A549 (cell line): ENCODE measurements at regions not wholly inside any gene's neighbourhood (a gene's known extent, or its start where the extent isn't known, plus 50 kb on each side); places are given as distances from the start of the nearest gene placed in this dataset.

Experiments used
- ATAC-seq, 2 experiments: fragments of 200-7000 bp in 1 of 2; fragments of >200 bp in 1 of 2; cut with Nextera tagmentation in 1 of 2; cut with Tn5 transposase in 1 of 2; 3 replicates each; pipeline versions ENCODE4 v1.8.0 to v1.9.1; 2018 to 2020; ENCODE audit warnings: mild to moderate bottlenecking in 1 of 2, moderate library complexity in 1 of 2
- CTCF ChIA-PET: fragments of 300-600 bp; sonication (Branson Sonifier 250); formaldehyde crosslinking; extraction: SDS; loops from one replicate; lab custom pipeline; 2021; ENCODE audit warnings: antibody characterized with exemption, inconsistent platforms; lab: Yijun Ruan, JAX
- POLR2A ChIA-PET: fragments of 350-600 bp; formaldehyde crosslinking; extraction: SDS; loops from one replicate; lab custom pipeline; 2021; ENCODE audit warnings: antibody characterized with exemption, inconsistent platforms; lab: Yijun Ruan, JAX
- DNase-seq, 2 experiments: peaks; one replicate each; pipeline versions ENCODE4 v3.0.0 to v3.0.0-alpha.2; 2011 to 2016; ENCODE audit warnings: low read depth in 1 of 2, low spot score in 1 of 2
- FAIRE-seq: peaks from 2 replicates; lab custom pipeline; 2011; peaks lifted over from hg19 to GRCh38; lab: Jason Lieb, UNC
- H3K27ac ChIP-seq, 2 experiments: fragments of >200 bp; sonication (Bioruptor Twin); formaldehyde crosslinking; 3 replicates each; pipeline ENCODE4 v1.5.1; 2016 to 2017
- H3K4me1 ChIP-seq: fragments of >200 bp; sonication (Bioruptor Twin); formaldehyde crosslinking; 3 replicates; pipeline ENCODE4 v1.6.1; 2016
- H3K4me2 ChIP-seq: fragments of >200 bp; sonication (Bioruptor Twin); formaldehyde crosslinking; 3 replicates; pipeline ENCODE4 v1.6.1; 2016
- H3K4me3 ChIP-seq: fragments of >200 bp; sonication (Bioruptor Twin); formaldehyde crosslinking; 3 replicates; pipeline ENCODE4 v1.5.1; 2016
- H3K9me3 ChIP-seq: fragments of >200 bp; sonication (Bioruptor Twin); formaldehyde crosslinking; 3 replicates; pipeline ENCODE4 v1.6.1; 2016
- BCL3 ChIP-seq: fragments of >200 bp; sonication (Bioruptor Twin); formaldehyde crosslinking; IDR thresholded peaks from 3 replicates; pipeline ENCODE4 v1.6.1; 2016
- CBX2 ChIP-seq: fragments of 200-600 bp; sonication (generic); IDR thresholded peaks from 2 replicates; pipeline ENCODE4 v1.6.1; 2016; ENCODE audit warnings: low read depth, mild to moderate bottlenecking, borderline replicate concordance
- CBX8 ChIP-seq: fragments of 200-600 bp; sonication (generic); IDR thresholded peaks from 2 replicates; pipeline ENCODE4 v1.6.1; 2016
- CEBPB ChIP-seq, 2 experiments: fragments of >200 bp in 1 of 2; sonication (Bioruptor Twin) in 1 of 2; formaldehyde crosslinking in 1 of 2; IDR thresholded peaks; 2 replicates each; pipeline ENCODE4 v1.6.1; 2012 to 2016
- E2F6 ChIP-seq: IDR thresholded peaks from 2 replicates; pipeline ENCODE4 v1.6.1; 2012; ENCODE audit warnings: low read depth, borderline replicate concordance
- EHMT2 ChIP-seq: fragments of 200-600 bp; sonication (generic); IDR thresholded peaks from 2 replicates; pipeline ENCODE4 v1.6.1; 2016; ENCODE audit warnings: antibody characterized with exemption, low read depth, mild to moderate bottlenecking, moderate library complexity
- ESRRA ChIP-seq: fragments of 150-350 bp; IDR thresholded peaks from 2 replicates; pipeline ENCODE4 v1.6.1; 2014; ENCODE audit warnings: mild to moderate bottlenecking, low read length, borderline replicate concordance
- FOSB ChIP-seq: fragments of 250-450 bp; sonication (Bioruptor Pico); IDR thresholded peaks from 2 replicates; pipeline ENCODE4 v1.5.0; 2020; ENCODE audit warnings: mild to moderate bottlenecking, moderate library complexity
- FOXS1 ChIP-seq: fragments of 250-450 bp; sonication (Bioruptor Pico); IDR thresholded peaks from 2 replicates; pipeline ENCODE4 v1.5.0; 2020; ENCODE audit warnings: mild to moderate bottlenecking, moderate library complexity
- GATA3 ChIP-seq: IDR thresholded peaks from 2 replicates; pipeline ENCODE4 v1.6.1; 2012; ENCODE audit warnings: borderline replicate concordance
- HOXA7 ChIP-seq: fragments of 250-450 bp; sonication (Bioruptor Pico); IDR thresholded peaks from 2 replicates; pipeline ENCODE4 v1.5.0; 2020; ENCODE audit warnings: mild to moderate bottlenecking, moderate library complexity
- HOXB5 ChIP-seq: fragments of 250-450 bp; sonication (Bioruptor Pico); IDR thresholded peaks from 2 replicates; pipeline ENCODE4 v1.5.0; 2020; ENCODE audit warnings: mild to moderate bottlenecking, moderate library complexity
- JUN ChIP-seq, 2 experiments: fragments of >200 bp; sonication (Bioruptor Twin); formaldehyde crosslinking; IDR thresholded peaks; 2 replicates in 1 of 2; 3 replicates in 1 of 2; pipeline ENCODE4 v1.6.1; 2016 to 2017
- MAFK ChIP-seq: fragments of 450-650 bp; IDR thresholded peaks from 2 replicates; pipeline ENCODE4 v1.6.1; 2014; ENCODE audit not compliant: partially characterized antibody
- MAZ ChIP-seq: fragments of 150-350 bp; IDR thresholded peaks from 2 replicates; pipeline ENCODE4 v1.6.1; 2014; ENCODE audit warnings: antibody characterized with exemption, low read depth, low read length, borderline replicate concordance
- MYC ChIP-seq: IDR thresholded peaks from 2 replicates; pipeline ENCODE4 v1.6.1; 2012; ENCODE audit warnings: mild to moderate bottlenecking, inconsistent platforms, low read length, improper control_type of control experiment, borderline replicate concordance
- NFE2L2 ChIP-seq: fragments of 150-350 bp; conservative IDR thresholded peaks from 2 replicates; pipeline ENCODE4 v1.6.1; 2014; ENCODE audit warnings: low read length
- NPAS2 ChIP-seq: fragments of 250-450 bp; sonication (Bioruptor Pico); IDR thresholded peaks from 2 replicates; pipeline ENCODE4 v1.8.0; 2022; ENCODE audit warnings: mild to moderate bottlenecking, moderate library complexity, borderline replicate concordance
- PBX3 ChIP-seq: IDR thresholded peaks from 2 replicates; pipeline ENCODE4 v1.6.1; 2012
- POLR2AphosphoS2 ChIP-seq: conservative IDR thresholded peaks from 2 replicates; pipeline ENCODE4 v1.6.1; 2012; ENCODE audit warnings: low read length, improper control_type of control experiment, inconsistent platforms
- REST ChIP-seq: fragments of 200-600 bp; sonication (generic); IDR thresholded peaks from 2 replicates; pipeline ENCODE4 v1.6.1; 2016; ENCODE audit warnings: antibody characterized with exemption, mild to moderate bottlenecking, moderate library complexity
- RFX5 ChIP-seq: fragments of 450-650 bp; IDR thresholded peaks from 2 replicates; pipeline ENCODE4 v1.7.1; 2014; ENCODE audit warnings: antibody characterized with exemption, mild to moderate bottlenecking, moderate library complexity
- RNF2 ChIP-seq: fragments of 200-600 bp; sonication (generic); IDR thresholded peaks from 2 replicates; pipeline ENCODE4 v1.6.1; 2016; ENCODE audit warnings: low read depth, mild to moderate bottlenecking, antibody characterized with exemption, moderate library complexity, borderline replicate concordance
- SMC3 ChIP-seq: fragments of >200 bp; sonication (Bioruptor Twin); formaldehyde crosslinking; IDR thresholded peaks from 3 replicates; pipeline ENCODE4 v1.6.1; 2018; ENCODE audit warnings: inconsistent platforms
- TFCP2L1 ChIP-seq: fragments of 250-450 bp; sonication (Bioruptor Pico); IDR thresholded peaks from 2 replicates; pipeline ENCODE4 v1.5.0; 2021; ENCODE audit warnings: mild to moderate bottlenecking
- USF2 ChIP-seq: fragments of 450-650 bp; IDR thresholded peaks from 2 replicates; pipeline ENCODE4 v1.6.1; 2014; ENCODE audit warnings: antibody characterized with exemption
- ZC3H11A ChIP-seq: fragments of 450-650 bp; IDR thresholded peaks from 2 replicates; pipeline ENCODE4 v1.6.1; 2014; ENCODE audit warnings: antibody characterized with exemption, mild to moderate bottlenecking
- ZNF302 ChIP-seq: fragments of 250-450 bp; sonication (Bioruptor Pico); IDR thresholded peaks from 2 replicates; pipeline ENCODE4 v1.9.0; 2021; ENCODE audit warnings: inconsistent platforms, mild to moderate bottlenecking, moderate library complexity
- WGBS: methylation state at CpG from one replicate; pipeline ENCODE4 v1.1.6; 2017; ENCODE audit errors: missing lambda C conversion rate; 5-methylcytosine and 5-hydroxymethylcytosine counted together

GRCh38 chr4:125105561-125105960, 209.2 kb upstream of the FAT4 start:
- H3K4me3 ChIP-seq: no peak overlapping the region
- FAIRE-seq (no peak), ATAC-seq (no peak), DNase-seq (no peak)
- ChIA-PET CTCF (no interaction called here), POLR2A (no interaction called here)
- no peak for TF ChIP-seq MAZ
- TF ChIP-seq CBX8: no peak
- TF ChIP-seq SMC3: no peak
- TF ChIP-seq NPAS2 (CRISPR knock-in tag): no peak
- TF ChIP-seq MAFK: no peak
- TF ChIP-seq PBX3: no peak
- TF ChIP-seq EHMT2: no peak
- TF ChIP-seq POLR2AphosphoS2: no peak
- no peak for TF ChIP-seq CEBPB (IDR thresholded peaks at IDR 0.05)
- TF ChIP-seq USF2: no peak
- no peak for TF ChIP-seq JUN (IDR thresholded peaks at IDR 0.05)
- TF ChIP-seq E2F6: no peak
- TF ChIP-seq NFE2L2: no peak
- no peak for TF ChIP-seq FOXS1
- TF ChIP-seq MYC: no peak
- TF ChIP-seq BCL3: no peak
- no peak for TF ChIP-seq ESRRA
- TF ChIP-seq CBX2: no peak
- TF ChIP-seq FOSB (CRISPR knock-in tag): no peak
- no peak overlapping the region for H3K27ac ChIP-seq
- no peak overlapping the region for H3K4me2 ChIP-seq
- H3K4me1 ChIP-seq: no peaks in the 10 kb centered on the region
- H3K9me3 ChIP-seq: no peaks in the 10 kb centered on the region
- WGBS: 68% methylated on average over 2 of the region's 2 CpGs

GRCh38 chr4:125104616-125105015, 210.1 kb upstream of the FAT4 start:
- DNase-seq: no peak
- no peak overlapping the region for H3K4me2 ChIP-seq
- no peak for ATAC-seq
- TF ChIP-seq ZNF302 (CRISPR knock-in tag) (no peak), CEBPB (IDR thresholded peaks at IDR 0.05) (no peak), ZC3H11A (no peak), TFCP2L1 (no peak), ESRRA (no peak), GATA3 (no peak), RNF2 (no peak), PBX3 (no peak), HOXA7 (no peak), BCL3 (no peak), REST (no peak), RFX5 (no peak), HOXB5 (CRISPR knock-in tag) (no peak), USF2 (no peak)
- no peak overlapping the region for H3K4me3 ChIP-seq
- WGBS: 85% methylated on average over 2 of the region's 2 CpGs
- no peaks in the 10 kb centered on the region for H3K4me1 ChIP-seq
- POLR2A ChIA-PET: no interaction called here
- H3K27ac ChIP-seq: no peak overlapping the region
- H3K9me3 ChIP-seq: no peaks in the 10 kb centered on the region
- FAIRE-seq: no peak
- CTCF ChIA-PET: no interaction called here
